ENCODE measurements at regions not wholly inside any gene's neighbourhood (a gene's known extent, or its start where the extent isn't known, plus 50 kb on each side); places are given as distances from the start of the nearest gene placed in this dataset.

- H3K4me3 Mint-ChIP-seq, result no peak overlapping the region
- H3K4me1 Mint-ChIP-seq (ENCODE audit: low read depth), result no peaks in the 10 kb centered on the region
- H3K27ac Mint-ChIP-seq, result no peak overlapping the region
- H3K27me3 Mint-ChIP-seq (ENCODE audit: low read depth), result no peaks in the 10 kb centered on the region
- H3K9me3 Mint-ChIP-seq, result no peaks in the 10 kb centered on the region
- H3K36me3 Mint-ChIP-seq (ENCODE audit: low read depth), result no peaks in the 10 kb centered on the region
- DNase-seq (ENCODE audit: low spot score), result no peak
Observed at GRCh38 chr3:8085498-8085897, 416.1 kb upstream of the LMCD1 start.

GRCh38 chr3:8087951-8088350 is 413.7 kb upstream of the LMCD1 start:
- Mint-ChIP-seq H3K4me3 (no peak overlapping the region), H3K27me3 (ENCODE audit: low read depth) (no peaks in the 10 kb centered on the region), H3K9me3 (no peaks in the 10 kb centered on the region), H3K4me1 (ENCODE audit: low read depth) (no peaks in the 10 kb centered on the region), H3K27ac (no peak overlapping the region), H3K36me3 (ENCODE audit: low read depth) (no peaks in the 10 kb centered on the region)
- no peak for DNase-seq (ENCODE audit: low spot score)

GRCh38 chr3:8094415-8094814 is 407.2 kb upstream of the LMCD1 start:
- Mint-ChIP-seq H3K4me3 (no peak overlapping the region), H3K36me3 (ENCODE audit: low read depth) (no peaks in the 10 kb centered on the region), H3K27me3 (ENCODE audit: low read depth) (no peaks in the 10 kb centered on the region), H3K9me3 (no peaks in the 10 kb centered on the region), H3K4me1 (ENCODE audit: low read depth) (no peaks in the 10 kb centered on the region), H3K27ac (no peak overlapping the region)
- no peak for DNase-seq (ENCODE audit: low spot score)

- DNase-seq (ENCODE audit: low spot score), result no peak
- H3K27ac Mint-ChIP-seq, result no peak overlapping the region
- H3K9me3 Mint-ChIP-seq, result no peaks in the 10 kb centered on the region
- H3K4me3 Mint-ChIP-seq, result no peak overlapping the region
- no peaks in the 10 kb centered on the region for H3K4me1 Mint-ChIP-seq (ENCODE audit: low read depth)
- no peaks in the 10 kb centered on the region for H3K27me3 Mint-ChIP-seq (ENCODE audit: low read depth)
- H3K36me3 Mint-ChIP-seq (ENCODE audit: low read depth), result no peaks in the 10 kb centered on the region
Observed at GRCh38 chr3:8095724-8096123, 405.9 kb upstream of the LMCD1 start.

- Mint-ChIP-seq H3K27ac (no peak overlapping the region), H3K9me3 (no peaks in the 10 kb centered on the region), H3K27me3 (ENCODE audit: low read depth) (no peaks in the 10 kb centered on the region), H3K4me1 (ENCODE audit: low read depth) (no peaks in the 10 kb centered on the region), H3K4me3 (no peak overlapping the region), H3K36me3 (ENCODE audit: low read depth) (no peaks in the 10 kb centered on the region)
- DNase-seq (ENCODE audit: low spot score), result no peak
Observed at GRCh38 chr3:8097690-8098089, 403.9 kb upstream of the LMCD1 start.

- no peak for DNase-seq (ENCODE audit: low spot score)
- H3K9me3 Mint-ChIP-seq, result no peaks in the 10 kb centered on the region
- H3K36me3 Mint-ChIP-seq (ENCODE audit: low read depth), result no peaks in the 10 kb centered on the region
- H3K27ac Mint-ChIP-seq, result no peak overlapping the region
- no peaks in the 10 kb centered on the region for H3K4me1 Mint-ChIP-seq (ENCODE audit: low read depth)
- H3K4me3 Mint-ChIP-seq, result no peak overlapping the region
- no peaks in the 10 kb centered on the region for H3K27me3 Mint-ChIP-seq (ENCODE audit: low read depth)
Observed at GRCh38 chr3:8103954-8104353, 397.7 kb upstream of the LMCD1 start.

GRCh38 chr3:8106921-8107320 is 394.7 kb upstream of the LMCD1 start:
- no peak overlapping the region for H3K4me3 Mint-ChIP-seq
- peaks cover 2% of the 10 kb centered on the region for H3K4me1 Mint-ChIP-seq (ENCODE audit: low read depth)
- H3K27me3 Mint-ChIP-seq (ENCODE audit: low read depth), result no peaks in the 10 kb centered on the region
- H3K9me3 Mint-ChIP-seq, result no peaks in the 10 kb centered on the region
- no peak for DNase-seq (ENCODE audit: low spot score)
- no peaks in the 10 kb centered on the region for H3K36me3 Mint-ChIP-seq (ENCODE audit: low read depth)
- H3K27ac Mint-ChIP-seq, result no peak overlapping the region

- Mint-ChIP-seq H3K4me3 (peak overlapping the region; percentile 47), H3K9me3 (no peaks in the 10 kb centered on the region), H3K36me3 (ENCODE audit: low read depth) (no peaks in the 10 kb centered on the region)
Observed at GRCh38 chr3:8110966-8111798, 390.4 kb upstream of the LMCD1 start.

GRCh38 chr3:8112587-8112986 is 389.0 kb upstream of the LMCD1 start:
- H3K27me3 Mint-ChIP-seq (ENCODE audit: low read depth), result no peaks in the 10 kb centered on the region
- H3K4me3 Mint-ChIP-seq, result no peak overlapping the region
- peaks cover 2% of the 10 kb centered on the region for H3K4me1 Mint-ChIP-seq (ENCODE audit: low read depth)
- DNase-seq (ENCODE audit: low spot score), result no peak
- no peaks in the 10 kb centered on the region for H3K36me3 Mint-ChIP-seq (ENCODE audit: low read depth)
- H3K27ac Mint-ChIP-seq, result no peak overlapping the region
- H3K9me3 Mint-ChIP-seq, result no peaks in the 10 kb centered on the region

More at GRCh38 chr3:8110966-8111798, 390.4 kb upstream of the LMCD1 start:
- Mint-ChIP-seq H3K4me1 (ENCODE audit: low read depth) (peaks cover 2% of the 10 kb centered on the region), H3K27me3 (ENCODE audit: low read depth) (no peaks in the 10 kb centered on the region), H3K27ac (no peak overlapping the region)
- DNase-seq (ENCODE audit: low spot score), result peak; percentile 25

GRCh38 chr3:8113626-8114025 is 388.0 kb upstream of the LMCD1 start:
- Mint-ChIP-seq H3K9me3 (no peaks in the 10 kb centered on the region), H3K27ac (no peak overlapping the region), H3K4me3 (no peak overlapping the region)

GRCh38 chr3:8128686-8129085 is 372.9 kb upstream of the LMCD1 start:
- Mint-ChIP-seq H3K27ac (no peak overlapping the region), H3K36me3 (ENCODE audit: low read depth) (no peaks in the 10 kb centered on the region), H3K4me1 (ENCODE audit: low read depth) (no peaks in the 10 kb centered on the region), H3K9me3 (no peaks in the 10 kb centered on the region), H3K27me3 (ENCODE audit: low read depth) (no peaks in the 10 kb centered on the region), H3K4me3 (no peak overlapping the region)
- no peak for DNase-seq (ENCODE audit: low spot score)

More at GRCh38 chr3:8113626-8114025, 388.0 kb upstream of the LMCD1 start:
- Mint-ChIP-seq H3K36me3 (ENCODE audit: low read depth) (no peaks in the 10 kb centered on the region), H3K4me1 (ENCODE audit: low read depth) (peaks cover 2% of the 10 kb centered on the region), H3K27me3 (ENCODE audit: low read depth) (no peaks in the 10 kb centered on the region)
- no peak for DNase-seq (ENCODE audit: low spot score)

- no peak for DNase-seq (ENCODE audit: low spot score)
- H3K27me3 Mint-ChIP-seq (ENCODE audit: low read depth), result no peaks in the 10 kb centered on the region
- no peaks in the 10 kb centered on the region for H3K9me3 Mint-ChIP-seq
- no peak overlapping the region for H3K27ac Mint-ChIP-seq
- H3K4me3 Mint-ChIP-seq, result no peak overlapping the region
- H3K4me1 Mint-ChIP-seq (ENCODE audit: low read depth), result no peaks in the 10 kb centered on the region
- no peaks in the 10 kb centered on the region for H3K36me3 Mint-ChIP-seq (ENCODE audit: low read depth)
Observed at GRCh38 chr3:8136553-8136952, 365.1 kb upstream of the LMCD1 start.

GRCh38 chr3:8143186-8143585 is 358.4 kb upstream of the LMCD1 start:
- DNase-seq (ENCODE audit: low spot score), result no peak
- Mint-ChIP-seq H3K9me3 (no peaks in the 10 kb centered on the region), H3K4me3 (no peak overlapping the region), H3K27me3 (ENCODE audit: low read depth) (no peaks in the 10 kb centered on the region), H3K36me3 (ENCODE audit: low read depth) (no peaks in the 10 kb centered on the region), H3K4me1 (ENCODE audit: low read depth) (no peaks in the 10 kb centered on the region), H3K27ac (no peak overlapping the region)

- no peak overlapping the region for H3K4me3 Mint-ChIP-seq
Observed at GRCh38 chr3:8145661-8146060, 356.0 kb upstream of the LMCD1 start.

GRCh38 chr3:8147711-8148110 is 353.9 kb upstream of the LMCD1 start:
- no peak overlapping the region for H3K27ac Mint-ChIP-seq
- no peaks in the 10 kb centered on the region for H3K27me3 Mint-ChIP-seq (ENCODE audit: low read depth)

More at GRCh38 chr3:8145661-8146060, 356.0 kb upstream of the LMCD1 start:
- Mint-ChIP-seq H3K27ac (no peak overlapping the region), H3K9me3 (no peaks in the 10 kb centered on the region), H3K36me3 (ENCODE audit: low read depth) (no peaks in the 10 kb centered on the region), H3K27me3 (ENCODE audit: low read depth) (no peaks in the 10 kb centered on the region), H3K4me1 (ENCODE audit: low read depth) (no peaks in the 10 kb centered on the region)
- no peak for DNase-seq (ENCODE audit: low spot score)

More at GRCh38 chr3:8147711-8148110, 353.9 kb upstream of the LMCD1 start:
- no peak for DNase-seq (ENCODE audit: low spot score)
- Mint-ChIP-seq H3K9me3 (no peaks in the 10 kb centered on the region), H3K36me3 (ENCODE audit: low read depth) (no peaks in the 10 kb centered on the region), H3K4me3 (no peak overlapping the region), H3K4me1 (ENCODE audit: low read depth) (no peaks in the 10 kb centered on the region)
